Ectodermal cell (in vitro differentiated cells): ENCODE measurements at regions not wholly inside any gene's neighbourhood (a gene's known extent, or its start where the extent isn't known, plus 50 kb on each side); places are given as distances from the start of the nearest gene placed in this dataset.

ENCODE experiments used
- H3K27ac ChIP-seq: 2 replicates; pipeline ENCODE4 v1.7.0; 2013; ENCODE audit warnings: mild to moderate bottlenecking, low read depth, low read length; ENCODE audit not compliant: insufficient read depth, poor library complexity, severe bottlenecking
- H3K27me3 ChIP-seq: 2 replicates; pipeline ENCODE4 v1.7.0; 2013; ENCODE audit warnings: mild to moderate bottlenecking, low read length; ENCODE audit not compliant: insufficient read depth, control insufficient read depth, poor library complexity, severe bottlenecking
- H3K36me3 ChIP-seq: one replicate; pipeline ENCODE4 v1.7.0; 2013; ENCODE audit warnings: low read length; ENCODE audit not compliant: control insufficient read depth, insufficient read depth
- H3K4me1 ChIP-seq: one replicate; pipeline ENCODE4 v1.7.0; 2013; ENCODE audit warnings: low read length; ENCODE audit not compliant: control insufficient read depth, insufficient read depth
- H3K4me3 ChIP-seq: 2 replicates; pipeline ENCODE4 v1.7.0; 2013; ENCODE audit warnings: low read depth, low read length, control low read depth; ENCODE audit not compliant: insufficient read depth
- H3K9me3 ChIP-seq: 2 replicates; pipeline ENCODE4 v1.7.0; 2013; ENCODE audit warnings: mild to moderate bottlenecking, low read length, moderate library complexity; ENCODE audit not compliant: control insufficient read depth
- WGBS, 2 experiments: methylation state at CpG; one replicate each; pipeline ENCODE4 v1.1.7; 2013; ENCODE audit warnings: missing lambda C conversion rate in 2 of 2; 5-methylcytosine and 5-hydroxymethylcytosine counted together

DNA sequence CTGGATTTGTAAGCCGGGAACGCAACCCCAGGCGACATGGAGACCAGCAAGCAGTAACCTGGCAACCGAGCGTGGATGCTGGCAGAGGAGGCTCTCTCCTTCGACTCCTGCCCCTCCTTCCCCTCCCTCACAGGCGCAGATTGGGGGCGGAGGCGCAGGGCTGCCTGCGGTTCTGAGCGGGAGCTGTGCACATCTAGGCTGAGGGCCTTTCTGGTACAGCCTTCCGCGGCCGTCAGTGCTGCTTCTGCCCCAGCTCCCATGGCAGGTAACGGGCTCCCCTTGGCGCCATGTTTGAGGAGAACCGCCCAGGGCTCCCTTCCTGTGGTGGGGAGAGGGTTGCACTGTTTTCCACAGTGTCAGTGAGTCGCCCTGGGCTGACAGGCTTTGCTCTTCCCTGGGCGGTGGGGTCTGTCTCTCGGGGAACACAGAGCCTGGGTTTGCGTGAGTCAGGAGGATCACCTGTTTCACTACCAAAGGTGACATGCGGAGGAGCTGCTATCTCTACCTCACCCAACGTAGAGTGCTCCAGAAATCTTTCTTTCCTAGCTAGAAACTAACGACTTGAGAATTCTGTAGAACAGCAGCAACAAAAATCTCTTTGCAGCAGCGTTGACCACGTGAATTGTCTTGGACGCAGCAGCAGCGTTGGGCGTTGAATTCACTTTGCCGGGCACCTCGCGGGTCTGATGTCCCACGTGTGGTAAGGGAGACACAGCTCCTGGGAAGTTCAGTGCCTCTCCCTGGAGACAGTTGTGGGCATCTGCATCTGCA, 154.8 kb upstream of the COBL start:
- H3K4me1 ChIP-seq: no peaks in the 10 kb centered on the region
- H3K36me3 ChIP-seq: no peaks in the 10 kb centered on the region
- no peaks in the 10 kb centered on the region for H3K27me3 ChIP-seq
- 66% methylated on average over 33 of the region's 33 CpGs for WGBS, 2 experiments
- H3K4me3 ChIP-seq: peak overlapping the region; percentile 7
- no peaks in the 10 kb centered on the region for H3K9me3 ChIP-seq
- H3K27ac ChIP-seq: no peak overlapping the region

DNA sequence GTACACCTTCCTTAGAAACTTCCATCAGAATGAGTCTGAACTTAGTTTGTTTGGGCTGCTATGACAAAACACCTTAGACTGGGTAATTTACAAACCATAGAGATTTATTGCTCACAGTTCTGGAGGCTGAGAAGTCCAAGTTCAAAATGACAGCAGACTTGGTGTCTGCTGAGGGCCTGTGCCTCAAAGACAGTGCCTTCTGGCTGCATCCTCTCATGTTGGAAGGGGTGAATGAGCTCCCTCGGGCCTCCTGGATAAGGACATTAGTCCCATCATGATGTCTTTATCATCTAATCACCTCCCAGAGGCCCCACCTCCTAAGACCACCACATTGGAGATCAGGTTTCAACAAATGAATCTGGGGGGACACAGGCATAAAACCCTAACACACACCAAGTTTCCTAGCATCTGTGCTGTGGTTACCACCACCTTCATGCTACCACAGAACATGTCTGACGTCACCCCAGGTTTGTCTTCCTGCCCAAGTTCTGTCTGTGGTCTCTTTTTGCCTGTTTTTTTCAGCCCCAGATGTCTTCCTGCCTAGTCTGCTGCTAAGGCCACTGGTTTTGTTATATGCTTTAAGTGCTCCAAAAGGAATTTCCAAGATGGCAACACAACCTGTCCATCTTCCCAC, 150.9 kb upstream of the COBL start:
- no peaks in the 10 kb centered on the region for H3K27me3 ChIP-seq
- WGBS, 2 experiments: 88 to 98% methylated on average over 2 of the region's 2 CpGs

DNA sequence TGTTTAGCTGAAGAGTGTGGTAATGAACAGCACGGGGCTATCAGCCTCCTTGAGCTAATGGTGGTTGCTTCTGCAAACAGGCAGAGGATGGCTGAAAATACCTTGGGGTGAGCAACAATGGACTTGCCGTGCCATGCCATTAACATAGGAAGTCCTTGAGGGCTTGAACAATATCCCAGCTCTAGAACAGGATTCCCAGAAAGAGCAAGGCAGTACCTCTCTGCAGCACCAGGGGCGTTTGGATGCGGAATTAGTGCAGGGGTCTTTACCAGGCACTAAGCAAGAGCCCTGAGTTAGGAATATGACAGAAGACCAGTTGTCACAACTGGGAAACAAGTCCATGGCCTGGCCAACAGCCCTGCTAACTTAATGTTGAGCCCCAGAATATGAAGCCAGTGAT, 143.2 kb upstream of the COBL start:
- Histone ChIP-seq H3K36me3 (no peaks in the 10 kb centered on the region), H3K4me3 (no peak overlapping the region), H3K27ac (no peak overlapping the region), H3K9me3 (no peaks in the 10 kb centered on the region), H3K4me1 (peaks cover 16% of the 10 kb centered on the region), H3K27me3 (no peaks in the 10 kb centered on the region)
- 70 to 71% methylated on average over 4 of the region's 4 CpGs for WGBS, 2 experiments

More for the DNA sequence above, 150.9 kb upstream of the COBL start:
- H3K27ac ChIP-seq: no peak overlapping the region
- no peaks in the 10 kb centered on the region for H3K9me3 ChIP-seq
- H3K4me3 ChIP-seq: no peak overlapping the region
- H3K36me3 ChIP-seq: no peaks in the 10 kb centered on the region
- no peaks in the 10 kb centered on the region for H3K4me1 ChIP-seq

DNA sequence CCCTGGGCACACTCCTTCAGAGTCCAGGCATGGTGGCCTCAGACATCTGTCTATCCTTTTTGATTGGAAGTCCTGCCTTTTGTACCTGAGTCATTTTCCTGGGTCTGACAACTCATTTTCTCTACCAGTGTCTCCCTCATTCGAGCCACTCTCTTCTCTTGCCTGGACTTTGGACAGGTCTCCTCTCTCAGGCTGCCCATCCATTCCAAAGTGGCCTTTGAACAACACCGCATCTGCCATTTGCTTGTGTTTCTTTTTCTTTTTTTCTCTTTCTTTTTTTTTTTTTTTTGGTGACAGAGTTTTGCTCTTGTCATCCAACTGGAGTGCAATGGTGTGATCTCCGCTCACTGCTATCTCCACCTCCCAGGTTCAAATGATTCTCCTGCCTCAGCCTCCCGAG, 142.1 kb upstream of the COBL start:
- no peak overlapping the region for H3K27ac ChIP-seq
- H3K36me3 ChIP-seq: no peaks in the 10 kb centered on the region
- no peaks in the 10 kb centered on the region for H3K9me3 ChIP-seq
- H3K4me3 ChIP-seq: no peak overlapping the region
- H3K27me3 ChIP-seq: no peaks in the 10 kb centered on the region
- WGBS, 2 experiments: 88 to 91% methylated on average over 4 of the region's 4 CpGs
- H3K4me1 ChIP-seq: peaks cover 16% of the 10 kb centered on the region

DNA sequence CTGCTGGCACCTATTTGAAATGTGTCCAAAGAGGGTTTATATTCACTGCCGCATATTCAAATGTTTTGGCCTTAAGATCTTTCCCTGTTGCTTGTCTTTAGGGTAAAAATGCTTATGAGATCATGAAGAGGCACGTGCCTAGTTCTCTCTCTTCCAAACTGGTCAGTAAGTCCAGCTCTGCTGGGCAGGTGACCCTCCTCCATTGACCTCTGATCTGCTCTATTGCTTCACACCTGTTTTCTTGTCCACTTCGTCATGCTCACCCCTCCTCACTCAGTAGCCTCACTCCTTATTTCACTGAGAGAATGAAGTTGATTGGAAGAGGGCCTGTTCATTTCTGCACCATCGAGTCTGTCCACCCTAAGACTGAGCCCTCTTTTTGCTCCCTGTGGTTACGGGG, 140.5 kb upstream of the COBL start:
- no peak overlapping the region for H3K27ac ChIP-seq
- no peaks in the 10 kb centered on the region for H3K9me3 ChIP-seq
- H3K27me3 ChIP-seq: no peaks in the 10 kb centered on the region
- no peaks in the 10 kb centered on the region for H3K36me3 ChIP-seq
- H3K4me1 ChIP-seq: peaks cover 20% of the 10 kb centered on the region
- no peak overlapping the region for H3K4me3 ChIP-seq
- 80 to 82% methylated on average over 5 of the region's 5 CpGs for WGBS, 2 experiments

DNA sequence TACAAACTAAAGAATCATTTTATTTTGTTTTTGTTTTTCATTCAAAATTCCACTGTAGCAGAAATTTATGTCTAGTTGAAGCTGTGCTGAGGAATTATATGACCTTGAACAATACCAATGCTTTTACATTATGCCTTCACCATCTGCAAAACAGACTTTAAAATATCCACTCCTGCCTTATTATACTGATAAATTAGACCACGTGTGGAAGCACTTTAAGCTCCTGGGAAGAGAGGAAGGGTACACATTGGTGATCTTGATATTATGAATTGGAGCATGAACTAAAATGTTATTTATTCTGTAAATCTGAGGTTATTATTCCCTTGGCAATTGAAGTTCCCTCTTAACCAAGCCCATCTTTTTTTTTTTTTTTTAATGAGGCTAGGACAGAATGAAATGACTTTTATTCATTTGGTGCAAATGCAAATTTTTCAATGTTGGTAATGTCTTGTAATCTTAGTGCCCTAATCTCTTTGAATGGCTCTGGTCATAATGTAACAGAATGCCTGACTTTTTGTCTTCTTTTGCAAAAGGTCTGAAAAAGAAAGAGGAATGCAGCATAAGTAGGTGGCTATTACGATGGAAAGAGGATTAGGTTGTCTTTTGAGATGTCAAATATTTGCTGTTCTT, 139.9 kb upstream of the COBL start:
- 51 to 63% methylated on average over 2 of the region's 2 CpGs for whole genome bisulfite sequencing, 2 experiments
- Histone ChIP-seq H3K4me3 (no peak overlapping the region), H3K4me1 (peaks cover 21% of the 10 kb centered on the region), H3K9me3 (no peaks in the 10 kb centered on the region), H3K27ac (no peak overlapping the region), H3K36me3 (no peaks in the 10 kb centered on the region), H3K27me3 (no peaks in the 10 kb centered on the region)

DNA sequence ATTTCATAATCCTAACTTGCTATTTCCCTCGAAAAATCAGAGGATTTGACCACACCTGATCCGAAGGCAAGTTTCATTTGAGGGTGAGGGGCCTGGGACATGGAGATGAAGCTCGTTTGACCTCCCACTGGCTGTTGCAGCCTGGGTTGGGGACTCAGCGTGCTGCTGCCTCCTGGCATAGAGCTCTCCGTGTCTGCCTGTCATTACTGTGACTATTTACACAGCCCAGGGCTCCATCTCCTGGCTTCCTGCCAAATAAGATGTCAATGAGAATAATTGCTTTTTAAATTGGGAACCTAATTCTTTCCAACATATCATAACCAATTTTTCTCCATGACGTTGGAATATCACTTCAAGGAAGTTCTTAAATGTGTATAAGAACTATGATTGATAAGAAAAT, 139.3 kb upstream of the COBL start:
- Histone ChIP-seq H3K27ac (no peak overlapping the region), H3K36me3 (no peaks in the 10 kb centered on the region), H3K27me3 (no peaks in the 10 kb centered on the region), H3K4me1 (peaks cover 21% of the 10 kb centered on the region), H3K9me3 (no peaks in the 10 kb centered on the region), H3K4me3 (no peak overlapping the region)
- WGBS, 2 experiments: 44 to 48% methylated on average over 5 of the region's 6 CpGs

DNA sequence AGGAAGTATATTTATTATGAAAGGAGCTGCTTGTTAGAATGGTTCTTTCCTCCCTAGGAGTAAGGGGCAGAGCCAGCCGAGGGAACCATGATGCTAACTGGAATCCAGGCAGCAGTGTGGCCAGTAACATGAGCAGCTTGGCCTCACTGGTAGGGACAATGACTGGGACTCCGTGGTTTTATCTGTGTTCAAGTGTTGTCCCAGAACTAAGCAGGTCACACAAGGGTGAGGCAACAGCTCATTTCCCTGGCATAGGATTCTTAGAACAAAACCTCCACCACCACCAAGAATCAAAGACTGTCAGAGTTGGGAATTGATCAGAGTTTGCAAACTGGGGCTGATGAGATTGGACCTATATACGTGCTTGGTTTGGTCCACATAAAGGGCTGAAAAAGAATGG, 138.9 kb upstream of the COBL start:
- H3K4me3 ChIP-seq: no peak overlapping the region
- no peaks in the 10 kb centered on the region for H3K27me3 ChIP-seq
- no peak overlapping the region for H3K27ac ChIP-seq
- no peaks in the 10 kb centered on the region for H3K9me3 ChIP-seq
- WGBS, 2 experiments: 80 to 93% methylated on average over 3 of the region's 3 CpGs
- H3K36me3 ChIP-seq: no peaks in the 10 kb centered on the region
- H3K4me1 ChIP-seq: peaks cover 21% of the 10 kb centered on the region

DNA sequence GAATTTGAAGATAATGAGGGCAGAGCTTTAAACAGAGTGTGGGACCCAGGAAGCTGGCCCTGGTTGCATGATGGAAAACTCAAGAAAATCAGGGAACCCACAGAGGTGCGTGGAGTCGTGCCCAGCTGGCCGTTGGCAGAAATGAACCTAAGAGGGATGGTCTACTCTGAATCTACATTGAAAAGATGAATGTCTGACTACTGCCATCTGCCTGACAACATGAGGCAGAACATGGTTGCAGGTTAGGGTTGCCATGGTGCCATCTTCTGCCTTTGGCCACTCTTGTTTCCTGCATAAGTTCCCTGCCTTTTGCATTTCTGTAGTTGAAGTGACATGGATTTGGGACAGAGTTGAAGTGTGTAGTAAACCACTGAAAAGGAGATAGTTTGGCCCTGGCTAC, 138.5 kb upstream of the COBL start:
- H3K4me3 ChIP-seq: no peak overlapping the region
- H3K36me3 ChIP-seq: no peaks in the 10 kb centered on the region
- no peaks in the 10 kb centered on the region for H3K27me3 ChIP-seq
- 60 to 63% methylated on average over 3 of the region's 3 CpGs for WGBS, 2 experiments
- H3K4me1 ChIP-seq: peaks cover 21% of the 10 kb centered on the region
- no peak overlapping the region for H3K27ac ChIP-seq
- H3K9me3 ChIP-seq: no peaks in the 10 kb centered on the region

DNA sequence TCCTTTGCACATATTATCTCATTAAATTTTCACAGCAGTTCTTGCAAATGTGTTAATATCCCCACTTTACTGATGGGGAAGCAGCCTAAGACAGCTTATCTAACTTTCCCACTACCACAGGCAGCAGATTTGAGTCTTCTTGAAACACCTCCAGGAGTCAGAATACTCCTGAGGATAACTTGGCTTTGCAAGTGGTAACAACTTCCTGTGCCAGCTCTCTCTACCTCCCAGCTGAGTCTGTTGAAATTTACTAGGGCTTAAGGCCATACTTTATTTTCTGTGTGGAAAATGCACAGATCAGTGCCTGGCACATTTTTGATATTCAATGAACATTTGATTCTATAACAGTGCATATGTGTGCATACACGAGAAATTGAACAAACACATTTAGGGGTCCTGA, 136.1 kb upstream of the COBL start:
- WGBS, 2 experiments: 94 to 100% methylated on average over 1 of the region's 1 CpG

More for the DNA sequence above, 136.1 kb upstream of the COBL start:
- no peaks in the 10 kb centered on the region for H3K9me3 ChIP-seq
- peaks cover 21% of the 10 kb centered on the region for H3K4me1 ChIP-seq
- no peaks in the 10 kb centered on the region for H3K36me3 ChIP-seq
- no peak overlapping the region for H3K4me3 ChIP-seq
- H3K27me3 ChIP-seq: no peaks in the 10 kb centered on the region
- H3K27ac ChIP-seq: no peak overlapping the region
